Astrocyte (in vitro differentiated cells and primary cell): ENCODE measurements at regions not wholly inside any gene's neighbourhood (a gene's known extent, or its start where the extent isn't known, plus 50 kb on each side); places are given as distances from the start of the nearest gene placed in this dataset.
"Not testable (repeated sequence)": the region's sequence is repeated elsewhere in the genome, so short reads cannot be mapped to it uniquely, and the experiment has no call there.

Experiments
- DNase-seq: peaks from one replicate; pipeline ENCODE4 v3.0.0-alpha.2; 2010; ENCODE audit warnings: low read depth
- FAIRE-seq: peaks from 2 replicates; lab custom pipeline; 2011; peaks lifted over from hg19 to GRCh38; lab: Jason Lieb, UNC
- H2AFZ ChIP-seq: 2 replicates; pipeline ENCODE4 v1.6.0; 2012; ENCODE audit warnings: low read depth, low read length, inconsistent platforms
- H3K27ac ChIP-seq: 2 replicates; pipeline ENCODE4 v1.5.1; 2011; ENCODE audit warnings: low read depth, low read length, inconsistent platforms
- H3K27me3 ChIP-seq: 2 replicates; pipeline ENCODE4 v1.6.0; 2011; ENCODE audit warnings: low read length, inconsistent platforms; ENCODE audit not compliant: insufficient read depth
- H3K36me3 ChIP-seq: 2 replicates; pipeline ENCODE4 v1.5.1; 2011; ENCODE audit warnings: low read length, inconsistent platforms; ENCODE audit not compliant: insufficient read depth
- H3K4me1 ChIP-seq: 2 replicates; pipeline ENCODE4 v1.5.1; 2011; ENCODE audit warnings: low read length, inconsistent platforms; ENCODE audit not compliant: insufficient read depth
- H3K4me2 ChIP-seq: 2 replicates; pipeline ENCODE4 v1.6.0; 2012; ENCODE audit warnings: low read length, inconsistent platforms
- H3K4me3 ChIP-seq: 2 replicates; pipeline ENCODE4 v1.5.1; 2011; ENCODE audit warnings: low read depth, mild to moderate bottlenecking, low read length, inconsistent platforms; ENCODE audit not compliant: insufficient read depth
- H3K79me2 ChIP-seq: 2 replicates; pipeline ENCODE4 v1.6.0; 2012; ENCODE audit warnings: mild to moderate bottlenecking, low read length, inconsistent platforms; ENCODE audit not compliant: insufficient read depth
- H3K9ac ChIP-seq: 2 replicates; pipeline ENCODE4 v1.6.0; 2012; ENCODE audit warnings: mild to moderate bottlenecking, low read length, inconsistent platforms
- H3K9me3 ChIP-seq: 2 replicates; pipeline ENCODE4 v1.5.1; 2012; ENCODE audit warnings: low read depth, mild to moderate bottlenecking, low read length, inconsistent platforms; ENCODE audit not compliant: insufficient read depth
- H4K20me1 ChIP-seq: 2 replicates; pipeline ENCODE4 v1.6.0; 2012; ENCODE audit warnings: low read length, inconsistent platforms; ENCODE audit not compliant: insufficient read depth
- H3K27ac Mint-ChIP-seq: one replicate; pipeline ENCODE4 v1.8.0; 2021; ENCODE audit warnings: mild to moderate bottlenecking, mixed read lengths; ENCODE audit not compliant: unreplicated experiment
- H3K27me3 Mint-ChIP-seq: one replicate; pipeline ENCODE4 v1.8.0; 2021; ENCODE audit warnings: low read depth, mixed read lengths; ENCODE audit not compliant: unreplicated experiment
- H3K36me3 Mint-ChIP-seq: one replicate; pipeline ENCODE4 v1.8.0; 2021; ENCODE audit warnings: low read depth, mixed read lengths; ENCODE audit not compliant: unreplicated experiment
- H3K4me1 Mint-ChIP-seq: one replicate; pipeline ENCODE4 v1.8.0; 2021; ENCODE audit warnings: low read depth, mixed read lengths; ENCODE audit not compliant: unreplicated experiment
- H3K4me3 Mint-ChIP-seq: one replicate; pipeline ENCODE4 v1.8.0; 2021; ENCODE audit warnings: mild to moderate bottlenecking, moderate library complexity, mixed read lengths; ENCODE audit not compliant: unreplicated experiment
- H3K9me3 Mint-ChIP-seq: one replicate; pipeline ENCODE4 v1.8.0; 2021; ENCODE audit warnings: mild to moderate bottlenecking, mixed read lengths; ENCODE audit not compliant: unreplicated experiment

DNA sequence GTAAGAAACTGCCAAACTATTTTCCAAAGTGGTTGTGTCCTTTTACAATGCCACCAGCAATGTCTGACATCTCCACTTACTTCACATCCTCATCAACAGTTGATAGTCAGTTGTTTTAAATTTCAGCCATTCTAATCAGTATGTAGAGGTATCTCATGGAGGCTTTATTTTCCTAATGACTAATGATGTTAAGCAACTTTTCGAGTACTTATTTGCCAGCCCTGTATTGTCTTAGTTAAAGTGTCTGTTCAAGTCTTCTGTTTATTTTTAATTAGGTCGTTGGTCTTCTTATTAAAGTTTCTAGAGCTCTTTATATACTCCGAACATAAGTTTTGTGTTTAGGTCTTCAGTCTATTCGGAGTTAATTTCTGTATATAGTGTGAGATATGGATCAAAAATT lies 54.9 kb upstream of the NBPF12 start:
- H2AFZ ChIP-seq, H4K20me1 ChIP-seq, H3K36me3 Mint-ChIP-seq, H3K36me3 ChIP-seq, H3K27ac ChIP-seq, H3K9me3 Mint-ChIP-seq, H3K4me3 ChIP-seq, H3K9ac ChIP-seq, H3K79me2 ChIP-seq, H3K4me1 ChIP-seq, H3K27me3 ChIP-seq, FAIRE-seq, H3K4me3 Mint-ChIP-seq, H3K27ac Mint-ChIP-seq, DNase-seq, H3K4me1 Mint-ChIP-seq, H3K27me3 Mint-ChIP-seq, H3K4me2 ChIP-seq, H3K9me3 ChIP-seq: not testable (repeated sequence)

DNA sequence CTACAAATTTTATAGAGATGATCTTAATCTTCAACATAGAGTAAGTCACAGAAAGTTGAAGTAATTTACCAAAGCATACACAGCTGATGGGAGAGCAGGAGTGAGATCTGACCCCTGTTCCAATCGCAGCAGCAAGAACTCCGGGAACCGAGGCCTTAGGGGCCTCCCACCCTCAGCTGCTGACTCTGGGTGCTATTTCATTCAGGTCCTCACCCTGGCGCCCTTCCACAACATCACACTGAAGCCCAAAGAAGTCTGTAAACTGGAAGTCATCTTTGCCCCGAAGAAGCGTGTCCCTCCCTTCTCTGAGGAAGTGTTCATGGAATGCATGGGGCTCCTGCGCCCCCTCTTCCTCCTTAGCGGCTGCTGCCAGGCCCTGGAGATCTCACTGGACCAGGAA lies 57.0 kb upstream of the NBPF12 start:
- H4K20me1 ChIP-seq, H3K27ac Mint-ChIP-seq, H3K9ac ChIP-seq, H2AFZ ChIP-seq, H3K79me2 ChIP-seq, H3K27me3 ChIP-seq, H3K4me3 ChIP-seq, H3K27ac ChIP-seq, H3K36me3 ChIP-seq, H3K9me3 ChIP-seq, H3K9me3 Mint-ChIP-seq, FAIRE-seq, DNase-seq, H3K4me3 Mint-ChIP-seq, H3K4me1 ChIP-seq, H3K4me2 ChIP-seq, H3K27me3 Mint-ChIP-seq, H3K4me1 Mint-ChIP-seq, H3K36me3 Mint-ChIP-seq: not testable (repeated sequence)

DNA sequence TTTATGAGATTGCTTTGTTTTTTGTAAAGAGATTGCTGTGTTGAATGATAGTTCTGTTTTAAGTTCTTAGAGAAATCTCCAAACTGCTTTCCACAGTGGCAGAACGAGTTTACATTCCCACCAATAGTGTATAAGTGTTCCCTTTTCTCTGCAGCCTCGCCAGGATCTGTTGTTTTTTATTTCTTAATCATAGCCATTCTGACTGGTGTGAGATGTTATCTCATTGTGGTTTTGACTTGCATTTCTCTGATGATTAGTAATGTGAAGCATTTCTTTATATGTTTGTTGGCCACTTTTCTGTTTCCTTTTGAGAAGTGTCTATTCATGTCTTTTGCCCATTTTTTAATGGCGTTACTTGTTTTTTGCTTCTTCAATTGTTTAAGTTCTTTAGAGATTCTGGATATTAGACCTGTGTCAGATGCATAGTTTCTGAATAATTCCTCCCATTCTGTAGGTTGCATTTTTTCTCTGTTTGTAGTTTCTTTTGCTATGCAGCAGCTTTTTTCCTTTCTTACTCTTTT lies 74.3 kb upstream of the NBPF12 start:
- not testable (repeated sequence) for H3K4me2 ChIP-seq, H3K27me3 ChIP-seq, H2AFZ ChIP-seq, H3K4me1 Mint-ChIP-seq, FAIRE-seq, H3K27me3 Mint-ChIP-seq, H3K79me2 ChIP-seq, H3K9me3 ChIP-seq, H3K27ac ChIP-seq, H3K36me3 Mint-ChIP-seq, H3K4me1 ChIP-seq, H3K4me3 Mint-ChIP-seq, H3K9me3 Mint-ChIP-seq, H3K4me3 ChIP-seq, H3K9ac ChIP-seq, H4K20me1 ChIP-seq, H3K36me3 ChIP-seq
- peak; percentile 1 for DNase-seq
- peak overlapping the region; percentile 34 for H3K27ac Mint-ChIP-seq

DNA sequence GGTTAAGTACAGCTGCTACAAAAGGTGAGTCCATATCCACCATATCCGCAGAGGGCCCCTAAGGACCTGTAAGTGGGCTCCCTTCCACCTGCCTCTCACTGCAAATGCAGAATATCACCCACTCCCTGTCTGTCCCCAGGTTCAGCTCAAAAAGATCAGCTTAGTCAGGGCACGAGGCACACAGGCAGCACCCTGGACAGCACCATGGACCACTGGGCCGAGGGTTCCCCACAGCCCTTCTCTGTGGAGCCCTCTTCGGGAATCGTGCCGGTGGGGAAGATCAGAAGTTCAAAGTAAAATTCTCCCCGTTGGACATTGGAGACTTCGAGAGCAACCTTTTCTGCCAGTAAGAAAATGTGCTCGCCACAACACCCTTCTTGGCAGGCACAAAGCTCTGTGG lies 85.0 kb upstream of the NBPF12 start:
- H3K79me2 ChIP-seq, H2AFZ ChIP-seq, H3K4me2 ChIP-seq, H4K20me1 ChIP-seq, H3K9ac ChIP-seq, H3K4me3 ChIP-seq, H3K36me3 ChIP-seq, H3K4me3 Mint-ChIP-seq, H3K36me3 Mint-ChIP-seq, H3K9me3 ChIP-seq, FAIRE-seq, DNase-seq, H3K27me3 ChIP-seq, H3K27ac ChIP-seq, H3K4me1 ChIP-seq, H3K27me3 Mint-ChIP-seq, H3K9me3 Mint-ChIP-seq, H3K4me1 Mint-ChIP-seq, H3K27ac Mint-ChIP-seq: not testable (repeated sequence)

DNA sequence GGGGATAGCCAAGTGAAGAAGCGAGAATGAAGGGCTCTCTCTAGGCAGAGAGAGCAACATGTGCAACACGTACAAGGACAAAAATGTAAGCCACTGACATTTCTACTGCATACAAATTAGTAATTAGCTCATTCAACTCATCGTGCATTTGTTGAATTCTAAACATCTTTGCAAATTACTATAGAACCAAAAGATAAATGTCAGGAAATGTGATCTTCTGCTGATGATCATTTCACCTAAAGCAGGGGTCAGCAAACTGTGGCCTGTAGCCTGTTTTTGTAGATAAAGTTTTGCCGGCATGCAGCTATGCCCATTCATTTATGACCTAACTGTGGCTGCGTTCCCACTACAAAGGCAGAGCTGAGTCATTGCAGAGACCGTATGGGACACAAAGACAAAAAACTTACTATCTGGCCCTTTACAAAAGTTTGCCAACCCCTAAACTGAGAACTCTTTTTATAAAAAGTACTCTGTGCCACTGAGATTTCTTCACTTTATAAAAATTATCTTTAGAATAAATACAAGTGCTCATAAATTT lies 87.7 kb upstream of the NBPF12 start:
- H3K9me3 ChIP-seq, H3K27ac ChIP-seq, H3K4me2 ChIP-seq, H3K9ac ChIP-seq, H3K36me3 ChIP-seq, H3K79me2 ChIP-seq, H4K20me1 ChIP-seq, H3K9me3 Mint-ChIP-seq, FAIRE-seq, H2AFZ ChIP-seq, H3K27me3 ChIP-seq, H3K36me3 Mint-ChIP-seq, H3K27ac Mint-ChIP-seq, H3K27me3 Mint-ChIP-seq, H3K4me3 Mint-ChIP-seq, H3K4me1 Mint-ChIP-seq, H3K4me3 ChIP-seq, H3K4me1 ChIP-seq: not testable (repeated sequence)
- DNase-seq: peak; percentile 9

DNA sequence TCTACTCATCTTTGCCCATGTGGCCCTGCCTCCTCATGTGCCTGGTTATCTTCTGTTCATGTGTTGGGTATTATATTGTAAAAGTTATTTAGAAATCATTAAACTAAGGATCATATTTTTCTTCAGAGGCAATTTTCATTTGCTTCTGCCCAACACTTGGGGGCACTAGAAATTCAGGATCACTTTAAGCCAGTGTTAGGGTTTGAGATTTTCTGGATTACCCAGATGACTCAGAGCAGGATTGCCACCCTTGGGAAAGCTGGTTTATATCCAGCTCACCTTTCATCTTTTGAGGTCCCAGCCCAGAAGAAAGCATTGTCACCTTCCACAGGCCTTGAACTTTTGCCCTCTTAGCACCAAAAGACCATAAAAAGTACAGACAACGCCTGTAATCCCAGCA lies 99.4 kb upstream of the NBPF12 start:
- H2AFZ ChIP-seq, H3K4me1 Mint-ChIP-seq, H3K27me3 Mint-ChIP-seq, H3K4me1 ChIP-seq, H3K79me2 ChIP-seq, H4K20me1 ChIP-seq, H3K4me2 ChIP-seq, H3K4me3 Mint-ChIP-seq, H3K4me3 ChIP-seq, H3K9me3 ChIP-seq, FAIRE-seq, H3K27me3 ChIP-seq, H3K9me3 Mint-ChIP-seq, H3K36me3 Mint-ChIP-seq, H3K27ac Mint-ChIP-seq, H3K36me3 ChIP-seq, H3K9ac ChIP-seq, H3K27ac ChIP-seq, DNase-seq: not testable (repeated sequence)
